ENCODE measurements at regions not wholly inside any gene's neighbourhood (a gene's known extent, or its start where the extent isn't known, plus 50 kb on each side); places are given as distances from the start of the nearest gene placed in this dataset.

GRCh38 chr10:42883993-42884983 is 101.7 kb downstream of the BMS1 start:
- no peak overlapping the region for H3K27ac ChIP-seq
- no peak for TF ChIP-seq CTCF (conservative IDR thresholded peaks at IDR 0.05)

- H3K27ac ChIP-seq, result no peak overlapping the region
- TF ChIP-seq CTCF (conservative IDR thresholded peaks at IDR 0.05), result no peak
Measured at GRCh38 chr10:42885491-42886270, 103.1 kb downstream of the BMS1 start.

DNA sequence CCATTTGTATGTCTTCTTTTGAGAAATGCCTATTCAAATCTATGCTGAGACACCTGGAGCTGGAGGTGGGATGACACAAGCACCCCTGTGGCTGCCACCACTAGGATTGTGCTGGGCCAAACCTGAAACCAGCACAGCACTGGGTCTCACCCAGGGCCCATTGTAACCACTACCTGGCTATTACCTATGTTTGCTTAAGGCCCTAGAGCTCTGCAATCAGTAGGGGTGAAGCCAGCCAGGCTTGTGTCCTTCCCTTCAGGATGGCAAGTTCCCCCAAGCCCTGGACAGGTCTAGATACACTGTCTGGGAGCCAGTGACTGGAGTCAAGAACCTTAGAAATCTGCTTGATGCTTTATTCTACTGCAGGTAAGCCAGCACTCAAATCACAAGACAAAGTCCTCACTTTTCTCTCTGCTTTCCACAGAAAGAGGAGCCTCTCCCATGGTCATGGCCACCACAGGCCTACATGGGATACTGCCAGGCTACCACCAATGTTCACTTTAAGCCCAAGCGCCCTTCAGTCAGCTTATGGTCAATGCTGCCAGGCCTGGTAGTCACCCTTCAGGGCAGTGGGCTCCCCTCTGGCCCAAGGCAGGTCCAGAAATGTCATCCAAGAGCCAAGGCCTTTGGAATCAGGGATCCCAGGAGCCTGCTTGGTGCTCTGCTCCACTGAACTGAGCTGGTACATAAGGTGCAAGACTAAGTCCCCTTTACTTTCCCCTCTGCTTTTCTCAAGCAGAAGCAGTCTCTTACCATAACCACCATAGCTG is 105.3 kb downstream of the BMS1 start:
- TF ChIP-seq CTCF (conservative IDR thresholded peaks at IDR 0.05), result no peak
- no peak overlapping the region for H3K27ac ChIP-seq

DNA sequence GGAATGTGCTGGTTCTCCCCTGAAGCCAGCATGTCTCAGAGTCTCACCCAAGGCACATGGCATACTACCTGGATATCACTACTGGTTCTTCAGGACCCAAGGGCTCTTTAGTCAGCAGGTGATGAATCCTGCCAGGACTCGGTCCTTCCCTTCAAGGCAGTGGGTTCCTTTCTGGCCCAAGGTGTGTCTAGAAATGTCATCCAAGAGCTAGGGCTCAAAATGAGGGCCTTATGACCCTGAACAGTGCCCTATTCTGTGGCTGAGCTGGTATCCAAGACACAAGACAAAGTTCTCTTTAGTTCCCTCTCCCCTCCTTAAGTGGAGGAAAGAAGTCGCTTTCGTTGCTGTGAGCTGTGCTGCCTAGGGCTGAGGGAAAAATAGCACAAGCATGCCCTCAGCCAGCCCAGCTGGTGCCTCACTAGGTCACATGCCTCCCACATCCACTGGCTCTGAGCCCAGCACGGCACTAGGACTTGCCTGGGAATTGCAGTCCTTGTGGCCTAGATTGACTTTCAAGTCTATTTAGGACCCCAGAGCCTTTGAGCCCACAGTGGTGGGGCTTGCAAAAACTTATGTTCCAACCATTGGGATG is 106.0 kb downstream of the BMS1 start:
- no peak for TF ChIP-seq CTCF (conservative IDR thresholded peaks at IDR 0.05)
- H3K27ac ChIP-seq, result no peak overlapping the region

- no peak overlapping the region for H3K27ac ChIP-seq
- no peak for TF ChIP-seq CTCF (conservative IDR thresholded peaks at IDR 0.05)
Measured at GRCh38 chr10:42896735-42897134, 114.1 kb downstream of the BMS1 start.

DNA sequence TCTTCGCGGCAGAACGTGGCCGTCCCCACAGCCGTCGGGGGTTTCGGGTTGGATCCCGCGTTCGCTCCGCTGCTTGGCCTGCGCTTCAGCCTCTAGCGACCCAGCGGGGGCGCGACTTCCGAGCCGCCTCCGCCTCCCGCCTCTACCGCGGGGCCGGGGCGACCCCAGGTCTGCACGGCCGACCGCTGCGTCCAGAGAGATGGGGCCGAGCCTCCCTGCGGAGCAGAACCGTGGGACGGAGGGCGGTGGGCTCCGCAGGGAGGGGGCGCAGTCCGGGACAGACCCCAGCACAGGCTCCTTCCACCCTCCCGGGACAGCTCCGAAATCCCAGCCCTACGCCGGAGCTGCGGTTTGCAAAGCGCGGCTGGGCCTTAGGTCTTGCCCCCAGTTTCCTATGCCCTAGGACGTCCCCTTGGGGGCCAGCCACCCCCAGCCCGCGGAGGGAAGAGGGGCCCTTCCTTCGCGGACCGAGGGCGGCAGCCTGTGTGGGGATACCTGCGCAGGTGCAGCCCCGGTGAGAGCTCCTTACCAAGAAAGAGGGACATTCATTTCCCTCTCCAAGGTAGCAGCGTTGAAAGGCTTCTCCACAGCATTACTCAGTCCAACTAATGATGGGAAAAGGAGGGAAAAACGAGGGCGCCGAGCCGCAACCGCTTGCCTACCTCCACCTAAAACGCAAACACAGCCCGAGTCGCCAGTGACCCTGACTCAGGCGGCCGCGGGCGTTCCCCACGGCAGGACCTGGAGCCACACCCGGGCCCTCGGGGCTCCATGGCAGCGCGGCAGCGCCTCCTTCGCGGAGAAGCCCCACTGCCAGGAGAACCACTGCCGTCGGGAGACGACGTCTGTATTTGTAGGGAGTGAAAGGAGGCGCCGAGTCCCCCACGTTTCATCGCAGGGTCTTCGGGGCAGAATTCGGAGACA is 115.7 kb downstream of the BMS1 start:
- TF ChIP-seq CTCF (conservative IDR thresholded peaks at IDR 0.05), result no peak
- no peak overlapping the region for H3K27ac ChIP-seq
